ENCODE measurements at regions not wholly inside any gene's neighbourhood (a gene's known extent, or its start where the extent isn't known, plus 50 kb on each side); places are given as distances from the start of the nearest gene placed in this dataset.

DNA sequence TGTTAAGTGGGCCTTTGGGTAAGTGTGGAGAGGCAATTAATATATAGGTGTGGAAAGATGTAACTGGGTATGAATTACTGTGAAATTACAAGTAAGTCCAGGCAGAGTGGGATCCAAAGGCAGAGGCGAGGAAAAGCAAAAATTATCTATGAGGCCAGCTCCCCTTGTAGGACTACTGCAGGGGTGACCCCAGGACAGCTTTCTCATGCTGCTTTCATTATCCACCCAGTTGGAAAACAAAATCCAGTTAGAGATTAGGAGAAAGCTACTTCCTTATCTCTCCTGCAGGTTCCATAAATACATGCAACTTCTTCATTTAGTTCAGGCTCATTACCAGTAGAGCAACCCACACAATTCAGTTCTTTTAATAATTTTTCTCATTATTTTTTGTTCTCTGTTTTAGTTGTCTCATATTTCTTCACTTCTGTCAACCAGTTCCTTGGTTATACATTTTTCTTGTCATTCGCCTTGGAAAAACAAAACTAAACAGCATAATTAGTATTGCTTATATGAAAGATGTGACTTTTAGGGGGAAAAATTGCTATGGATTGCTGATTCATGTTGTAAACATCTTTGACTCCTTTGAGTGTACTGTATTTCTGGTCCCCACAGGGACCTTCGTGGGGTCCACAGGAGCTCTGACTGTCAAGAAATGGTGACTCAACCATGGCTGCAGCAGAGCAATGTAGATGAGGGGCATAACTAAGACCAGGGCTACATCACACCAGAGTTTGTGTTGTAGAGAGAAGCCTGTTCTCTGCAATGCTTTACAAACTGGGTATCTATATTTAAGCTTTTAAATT, 110.4 kb upstream of the PARD3B start:
- Histone ChIP-seq H4K20me1 (ENCODE audit: insufficient read depth, low read length) (no peaks in the 10 kb centered on the region), H2AFZ (ENCODE audit: low read length) (no peak overlapping the region), H3K4me3 (ENCODE audit: low read length) (no peak overlapping the region), H3K27ac (ENCODE audit: low read length) (no peak overlapping the region), H3K79me2 (ENCODE audit: low read length) (no peaks in the 10 kb centered on the region), H3K27me3 (replicated peaks; ENCODE audit: insufficient read depth, low read length) (no peaks in the 10 kb centered on the region), H3K9me3 (replicated peaks; ENCODE audit: insufficient read depth, low read length) (no peaks in the 10 kb centered on the region), H3K4me2 (ENCODE audit: low read depth, low read length) (no peak overlapping the region), H3K36me3 (replicated peaks; ENCODE audit: insufficient read depth, low read length) (no peaks in the 10 kb centered on the region), H3F3A (ENCODE audit: insufficient read depth, low read length) (no peaks in the 10 kb centered on the region), H3K4me1 (ENCODE audit: low read length) (no peaks in the 10 kb centered on the region), H3K9me2 (replicated peaks; ENCODE audit: insufficient read depth, low read length) (no peaks in the 10 kb centered on the region), H3K9ac (ENCODE audit: low read length) (no peak overlapping the region)
- no peak for DNase-seq
- TF ChIP-seq EZH2 (optimal IDR thresholded peaks at IDR 0.05; ENCODE audit: low read depth, low read length) (no peak), EZH2phosphoT487 (IDR thresholded peaks at IDR 0.05; ENCODE audit: low read length) (no peak)
- TF ChIP-seq, protein P1, sequence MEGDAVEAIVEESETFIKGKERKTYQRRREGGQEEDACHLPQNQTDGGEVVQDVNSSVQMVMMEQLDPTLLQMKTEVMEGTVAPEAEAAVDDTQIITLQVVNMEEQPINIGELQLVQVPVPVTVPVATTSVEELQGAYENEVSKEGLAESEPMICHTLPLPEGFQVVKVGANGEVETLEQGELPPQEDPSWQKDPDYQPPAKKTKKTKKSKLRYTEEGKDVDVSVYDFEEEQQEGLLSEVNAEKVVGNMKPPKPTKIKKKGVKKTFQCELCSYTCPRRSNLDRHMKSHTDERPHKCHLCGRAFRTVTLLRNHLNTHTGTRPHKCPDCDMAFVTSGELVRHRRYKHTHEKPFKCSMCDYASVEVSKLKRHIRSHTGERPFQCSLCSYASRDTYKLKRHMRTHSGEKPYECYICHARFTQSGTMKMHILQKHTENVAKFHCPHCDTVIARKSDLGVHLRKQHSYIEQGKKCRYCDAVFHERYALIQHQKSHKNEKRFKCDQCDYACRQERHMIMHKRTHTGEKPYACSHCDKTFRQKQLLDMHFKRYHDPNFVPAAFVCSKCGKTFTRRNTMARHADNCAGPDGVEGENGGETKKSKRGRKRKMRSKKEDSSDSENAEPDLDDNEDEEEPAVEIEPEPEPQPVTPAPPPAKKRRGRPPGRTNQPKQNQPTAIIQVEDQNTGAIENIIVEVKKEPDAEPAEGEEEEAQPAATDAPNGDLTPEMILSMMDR (IDR thresholded peaks at IDR 0.05; ENCODE audit: low read length), result no peak

DNA sequence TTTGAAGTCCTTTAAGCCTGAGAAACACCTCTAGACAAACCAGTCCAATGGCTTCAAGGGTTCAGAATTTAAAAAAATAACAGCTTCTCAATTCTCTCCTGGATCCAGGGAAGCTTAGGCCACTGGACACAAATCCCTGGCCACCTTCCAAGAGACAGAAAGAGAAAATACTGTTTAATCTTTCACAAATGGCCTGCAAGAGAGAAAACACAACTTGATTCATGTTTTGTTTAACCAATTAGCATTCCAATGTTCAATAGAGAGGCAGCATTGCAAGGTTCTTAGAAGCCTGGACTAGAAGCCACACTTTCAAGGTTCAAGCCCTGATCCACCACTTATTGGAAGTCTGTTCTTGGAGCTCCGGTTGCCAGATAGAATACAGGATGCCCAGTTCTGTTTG, 109.0 kb upstream of the PARD3B start:
- no peaks in the 10 kb centered on the region for H4K20me1 ChIP-seq (ENCODE audit: insufficient read depth, low read length)
- TF ChIP-seq EZH2 (optimal IDR thresholded peaks at IDR 0.05; ENCODE audit: low read depth, low read length) (no peak), EZH2phosphoT487 (IDR thresholded peaks at IDR 0.05; ENCODE audit: low read length) (no peak)
- TF ChIP-seq, protein P1 (IDR thresholded peaks at IDR 0.05; ENCODE audit: low read length), result no peak
- H3K4me2 ChIP-seq (ENCODE audit: low read depth, low read length), result no peak overlapping the region
- no peak overlapping the region for H2AFZ ChIP-seq (ENCODE audit: low read length)
- no peaks in the 10 kb centered on the region for H3K79me2 ChIP-seq (ENCODE audit: low read length)
- H3K9me3 ChIP-seq (replicated peaks; ENCODE audit: insufficient read depth, low read length), result no peaks in the 10 kb centered on the region
- no peak for DNase-seq
- no peak overlapping the region for H3K9ac ChIP-seq (ENCODE audit: low read length)
- H3K27me3 ChIP-seq (replicated peaks; ENCODE audit: insufficient read depth, low read length), result no peaks in the 10 kb centered on the region
- H3K36me3 ChIP-seq (replicated peaks; ENCODE audit: insufficient read depth, low read length), result no peaks in the 10 kb centered on the region
- H3K27ac ChIP-seq (ENCODE audit: low read length), result no peak overlapping the region
- H3K4me3 ChIP-seq (ENCODE audit: low read length), result no peak overlapping the region
- no peaks in the 10 kb centered on the region for H3K4me1 ChIP-seq (ENCODE audit: low read length)
- H3K9me2 ChIP-seq (replicated peaks; ENCODE audit: insufficient read depth, low read length), result no peaks in the 10 kb centered on the region
- no peaks in the 10 kb centered on the region for H3F3A ChIP-seq (ENCODE audit: insufficient read depth, low read length)

DNA sequence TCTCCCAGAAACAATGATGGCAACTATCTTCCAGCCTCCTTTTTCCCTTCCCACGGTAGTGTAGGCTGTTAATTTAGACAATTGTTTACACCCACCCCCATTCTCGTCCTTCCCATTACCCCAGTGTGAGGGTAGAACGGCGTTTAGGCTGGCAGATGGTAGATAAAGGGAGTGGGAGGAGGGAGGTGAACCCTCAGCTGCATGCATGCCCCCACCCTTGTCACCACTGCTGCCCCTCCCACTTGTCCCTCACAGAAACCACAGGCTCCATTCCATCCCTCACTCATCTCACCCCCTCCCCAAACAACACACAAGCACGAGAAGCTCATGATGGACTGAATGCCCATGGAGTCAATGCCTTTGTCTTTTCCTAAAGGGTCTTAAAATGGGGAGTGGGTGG, 107.9 kb upstream of the PARD3B start:
- Histone ChIP-seq H3K27ac (ENCODE audit: low read length) (no peak overlapping the region), H3K4me2 (ENCODE audit: low read depth, low read length) (no peak overlapping the region), H3K36me3 (replicated peaks; ENCODE audit: insufficient read depth, low read length) (no peaks in the 10 kb centered on the region), H3K9me3 (replicated peaks; ENCODE audit: insufficient read depth, low read length) (no peaks in the 10 kb centered on the region), H3K79me2 (ENCODE audit: low read length) (no peaks in the 10 kb centered on the region), H3K9me2 (replicated peaks; ENCODE audit: insufficient read depth, low read length) (no peaks in the 10 kb centered on the region), H2AFZ (ENCODE audit: low read length) (no peak overlapping the region), H3K9ac (ENCODE audit: low read length) (no peak overlapping the region), H3F3A (ENCODE audit: insufficient read depth, low read length) (no peaks in the 10 kb centered on the region), H3K4me3 (ENCODE audit: low read length) (no peak overlapping the region), H3K27me3 (replicated peaks; ENCODE audit: insufficient read depth, low read length) (no peaks in the 10 kb centered on the region), H4K20me1 (ENCODE audit: insufficient read depth, low read length) (no peaks in the 10 kb centered on the region), H3K4me1 (ENCODE audit: low read length) (no peaks in the 10 kb centered on the region)
- DNase-seq, result no peak
- TF ChIP-seq EZH2 (optimal IDR thresholded peaks at IDR 0.05; ENCODE audit: low read depth, low read length) (no peak), EZH2phosphoT487 (IDR thresholded peaks at IDR 0.05; ENCODE audit: low read length) (no peak)
- TF ChIP-seq, protein P1 (IDR thresholded peaks at IDR 0.05; ENCODE audit: low read length), result no peak
